K562 (cell line): ENCODE measurements at regions not wholly inside any gene's neighbourhood (a gene's known extent, or its start where the extent isn't known, plus 50 kb on each side); places are given as distances from the start of the nearest gene placed in this dataset.

Experiments used
- ATAC-seq: fragments of 200-7000 bp; cut with Tn5 transposase; 3 replicates; pipeline ENCODE4 v1.9.1; 2020; ENCODE audit warnings: moderate library complexity
- BruUV-seq: library from RNA; stranded (reverse); fragments of 400-500 nt; replicated peaks from 2 replicates; lab custom pipeline; 2021; lab: Mats Ljungman, UMichigan
- CTCF ChIA-PET: fragments of 300-600 bp; formaldehyde crosslinking; extraction: SDS; loops from one replicate; lab custom pipeline; 2021; ENCODE audit warnings: low intra/inter-chr PET ratio; lab: Yijun Ruan, JAX
- POLR2A ChIA-PET: fragments of 300-600, 350-650 bp; sonication (Branson Sonifier 250); formaldehyde crosslinking; extraction: SDS; loops from one replicate; lab custom pipeline; 2021; ENCODE audit warnings: antibody characterized with exemption, inconsistent platforms; lab: Yijun Ruan, JAX
- DNase-seq, 4 experiments: peaks; one replicate each; pipeline versions ENCODE4 v3.0.0 to v3.0.0-alpha.2; 2011 to 2018; ENCODE audit warnings: low spot score in 3 of 4, mixed read lengths in 3 of 4; ENCODE audit errors: extremely low read depth in 1 of 4
- FAIRE-seq: peaks from 2 replicates; lab custom pipeline; 2011; peaks lifted over from hg19 to GRCh38; lab: Jason Lieb, UNC
- H2AFZ ChIP-seq: 2 replicates; pipeline ENCODE4 v1.6.0; 2011; ENCODE audit warnings: low read depth, low read length, control low read depth, inconsistent platforms
- H3K27ac ChIP-seq: fragments of 200-600 bp; 3 replicates; pipeline ENCODE4 v1.8.0; 2011; ENCODE audit warnings: low read depth, mild to moderate bottlenecking, control low read depth, inconsistent platforms, low read length, moderate library complexity, mixed read lengths; ENCODE audit errors: extremely low read depth
- H3K27me3 ChIP-seq, 2 experiments: fragments of 300-600 bp in 1 of 2; 2 replicates in 1 of 2; 3 replicates in 1 of 2; pipeline versions ENCODE4 v1.6.0 to v1.8.0; 2011; ENCODE audit warnings: inconsistent platforms in 2 of 2, low read length in 2 of 2, mild to moderate bottlenecking in 1 of 2, mixed read lengths in 1 of 2, moderate library complexity in 1 of 2; ENCODE audit not compliant: control insufficient read depth in 2 of 2, insufficient read depth in 2 of 2
- H3K36me3 ChIP-seq: fragments of 300-600 bp; 3 replicates; pipeline ENCODE4 v1.8.0; 2011; ENCODE audit warnings: mild to moderate bottlenecking, low read length, inconsistent platforms; ENCODE audit not compliant: control insufficient read depth, insufficient read depth
- H3K4me1 ChIP-seq, 2 experiments: fragments of 200-600 bp in 1 of 2; replicated peaks in 1 of 2; 2 replicates in 1 of 2; 3 replicates in 1 of 2; pipeline versions ENCODE4 v1.5.1 to v1.8.0; 2011; ENCODE audit warnings: inconsistent platforms in 2 of 2, low read length in 2 of 2, mild to moderate bottlenecking in 1 of 2, mixed read lengths in 1 of 2, moderate library complexity in 1 of 2; ENCODE audit not compliant: control insufficient read depth in 2 of 2, insufficient read depth in 2 of 2
- H3K4me2 ChIP-seq: 2 replicates; pipeline ENCODE4 v1.6.1; 2011; ENCODE audit warnings: low read length, control low read depth, inconsistent platforms, mixed read lengths; ENCODE audit not compliant: insufficient read depth
- H3K4me3 ChIP-seq: fragments of 200-600 bp; sonication (generic), shearing (Covaris generic); 2 replicates; pipeline ENCODE4 v1.5.1; 2016; ENCODE audit warnings: control low read depth, inconsistent platforms
- H3K79me2 ChIP-seq: fragments of 200-600 bp; 3 replicates; pipeline ENCODE4 v1.8.0; 2011; ENCODE audit warnings: low read length, inconsistent platforms; ENCODE audit not compliant: control insufficient read depth, insufficient read depth
- H3K9ac ChIP-seq, 2 experiments: 2 replicates each; pipeline versions ENCODE4 v1.6.0 to v1.6.1; 2011; ENCODE audit warnings: low read depth in 2 of 2, low read length in 2 of 2, control low read depth in 1 of 2, inconsistent platforms in 1 of 2, mild to moderate bottlenecking in 1 of 2, mixed read lengths in 1 of 2; ENCODE audit not compliant: insufficient read depth in 1 of 2
- H3K9me1 ChIP-seq: one replicate; pipeline ENCODE4 v1.6.0; 2011; ENCODE audit warnings: inconsistent platforms, mild to moderate bottlenecking, low read length, moderate library complexity; ENCODE audit not compliant: control insufficient read depth, insufficient read depth
- H3K9me3 ChIP-seq: replicated peaks from 2 replicates; pipeline ENCODE4 v1.5.1; 2011; ENCODE audit warnings: low read depth, low read length, inconsistent platforms; ENCODE audit not compliant: control insufficient read depth, insufficient read depth
- H4K20me1 ChIP-seq: replicated peaks from 2 replicates; pipeline ENCODE4 v1.6.1; 2011; ENCODE audit warnings: low read length, inconsistent platforms, mixed read lengths; ENCODE audit not compliant: control insufficient read depth, insufficient read depth
- RAD21 ChIP-seq, 2 experiments: fragments of 250-450 bp in 1 of 2; fragments of 450-650 bp in 1 of 2; sonication (Bioruptor Pico) in 1 of 2; formaldehyde crosslinking in 1 of 2; IDR thresholded peaks in 1 of 2; conservative IDR thresholded peaks in 1 of 2; 2 replicates each; pipeline versions ENCODE4 v1.4.0 to v1.8.0; 2020 to 2022; ENCODE audit warnings: mild to moderate bottlenecking in 2 of 2, moderate library complexity in 1 of 2
- ZNF79 ChIP-seq: fragments of 250-450 bp; sonication (Bioruptor Pico); IDR thresholded peaks from 2 replicates; pipeline ENCODE4 v1.4.0; 2020; ENCODE audit warnings: low read depth, mild to moderate bottlenecking, moderate library complexity
- WGBS: fragments of 100-300 bp; shearing (Covaris generic); methylation state at CpG from one replicate; pipeline ENCODE4 v1.1.6; 2016; ENCODE audit warnings: low coverage, mixed read lengths; ENCODE audit not compliant: insufficient coverage; ENCODE audit errors: missing lambda C conversion rate; 5-methylcytosine and 5-hydroxymethylcytosine counted together
- in situ Hi-C: fragments of 300-500 bp; cut with MboI; formaldehyde crosslinking; loops from 4 replicates; pipeline ENCODE4 v1.15.0; 2018; ENCODE audit warnings: inconsistent platforms, mixed read lengths
- intact Hi-C: fragments of 100-400 bp; cut with micrococcal nuclease; formaldehyde crosslinking; loops from 2 replicates; pipeline ENCODE4 v1.14.2; 2022
- TF ChIP-seq, protein P1 (sequence below): sonication (generic); IDR thresholded peaks from 2 replicates; pipeline ENCODE4 v1.6.1; 2016

GRCh38 chr11:69879729-69880005 lies 60.5 kb upstream of the FGF3 start:
- WGBS = 3% methylated on average over 4 of the region's 5 CpGs
- Histone ChIP-seq H3K4me3 (no peak overlapping the region), H3K27me3 (peaks cover 28 to 90% of the 10 kb centered on the region in 2 experiments; a peak in 4 of 5 replicates), H3K9me3 (no peaks in the 10 kb centered on the region), H3K79me2 (no peaks in the 10 kb centered on the region), H3K27ac (no peak overlapping the region), H3K36me3 (no peaks in the 10 kb centered on the region), H3K4me2 (no peak overlapping the region), H3K9ac (no peak overlapping the region), H3K4me1 (peaks cover 0 to 7% of the 10 kb centered on the region in 2 experiments; a peak in 1 of 5 replicates), H4K20me1 (peaks cover 17% of the 10 kb centered on the region), H2AFZ (no peak overlapping the region), H3K9me1 (no peaks in the 10 kb centered on the region)
- BruUV-seq = no TSS peak
- in situ Hi-C loops (loop anchor here (10.0 kb wide), 1 partner anchor 195 kb away; no protein-coding TSS in a partner anchor), intact Hi-C loops (no loop called here)
- POLR2A ChIA-PET = interaction anchor here (0.7 kb wide), 2 partner anchors 14 to 94 kb away, joined by 3 read pairs; no protein-coding TSS in a partner anchor
- DNase-seq (no peak), FAIRE-seq (no peak), ATAC-seq (no peak)
- TF ChIP-seq RAD21 (CRISPR knock-in tag; conservative IDR thresholded peaks at IDR 0.05 in 1 of 2, IDR thresholded peaks at IDR 0.05 in 1 of 2) (no peak), ZNF79 (CRISPR knock-in tag) (no peak)
- TF ChIP-seq, protein P1, sequence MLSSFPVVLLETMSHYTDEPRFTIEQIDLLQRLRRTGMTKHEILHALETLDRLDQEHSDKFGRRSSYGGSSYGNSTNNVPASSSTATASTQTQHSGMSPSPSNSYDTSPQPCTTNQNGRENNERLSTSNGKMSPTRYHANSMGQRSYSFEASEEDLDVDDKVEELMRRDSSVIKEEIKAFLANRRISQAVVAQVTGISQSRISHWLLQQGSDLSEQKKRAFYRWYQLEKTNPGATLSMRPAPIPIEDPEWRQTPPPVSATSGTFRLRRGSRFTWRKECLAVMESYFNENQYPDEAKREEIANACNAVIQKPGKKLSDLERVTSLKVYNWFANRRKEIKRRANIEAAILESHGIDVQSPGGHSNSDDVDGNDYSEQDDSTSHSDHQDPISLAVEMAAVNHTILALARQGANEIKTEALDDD = no peak
- CTCF ChIA-PET = no interaction called here
